SU-DHL-6 (cell line): ENCODE measurements at regions not wholly inside any gene's neighbourhood (a gene's known extent, or its start where the extent isn't known, plus 50 kb on each side); places are given as distances from the start of the nearest gene placed in this dataset.

Experiments used
- H2AFZ ChIP-seq: fragments of 200-600 bp; sonication (generic); 2 replicates; pipeline ENCODE4 v1.6.1; 2014; ENCODE audit warnings: low read depth, mild to moderate bottlenecking, moderate library complexity, mixed read lengths, antibody characterized with exemption, low read length; ENCODE audit not compliant: severe bottlenecking
- H3F3A ChIP-seq: fragments of 200-600 bp; shearing (Covaris generic); 2 replicates; pipeline ENCODE4 v1.6.0; 2016; ENCODE audit warnings: antibody characterized with exemption, mild to moderate bottlenecking; ENCODE audit not compliant: insufficient read depth
- H3K27ac ChIP-seq: fragments of 200-600 bp; sonication (generic); 2 replicates; pipeline ENCODE4 v1.5.1; 2016; ENCODE audit warnings: low read depth, mild to moderate bottlenecking, low read length, moderate library complexity, mixed read lengths
- H3K27me3 ChIP-seq: fragments of 200-600 bp; sonication (generic), shearing (Covaris generic); 2 replicates; pipeline ENCODE4 v1.6.0; 2014; ENCODE audit warnings: mild to moderate bottlenecking, low read length
- H3K36me3 ChIP-seq: fragments of 200-600 bp; sonication (generic); 2 replicates; pipeline ENCODE4 v1.6.1; 2014; ENCODE audit warnings: mild to moderate bottlenecking, low read length, mixed read lengths
- H3K4me2 ChIP-seq: fragments of 300-600, 200-600 bp; shearing (Covaris generic), sonication (generic); 2 replicates; pipeline ENCODE4 v1.6.0; 2014; ENCODE audit warnings: low read length, low read depth, mild to moderate bottlenecking; ENCODE audit not compliant: poor library complexity, severe bottlenecking
- H3K4me3 ChIP-seq: fragments of 200-600 bp; sonication (generic); 2 replicates; pipeline ENCODE4 v1.5.1; 2014; ENCODE audit warnings: antibody characterized with exemption, low read length, mild to moderate bottlenecking, mixed read lengths; ENCODE audit not compliant: insufficient read depth, poor library complexity, severe bottlenecking
- H3K79me2 ChIP-seq: fragments of 200-600 bp; sonication (generic); 2 replicates; pipeline ENCODE4 v1.6.1; 2014; ENCODE audit warnings: mild to moderate bottlenecking, low read length, moderate library complexity; ENCODE audit not compliant: insufficient read depth
- H3K9ac ChIP-seq: fragments of 200-600 bp; sonication (generic); 2 replicates; pipeline ENCODE4 v1.7.0; 2014; ENCODE audit warnings: mild to moderate bottlenecking, low read length
- H3K9me2 ChIP-seq: fragments of 200-600 bp; sonication (generic); replicated peaks from 2 replicates; pipeline ENCODE4 v1.6.1; 2014; ENCODE audit warnings: low read length; ENCODE audit not compliant: insufficient read depth
- H3K9me3 ChIP-seq: fragments of 200-600 bp; sonication (generic); 2 replicates; pipeline ENCODE4 v1.6.1; 2014; ENCODE audit warnings: low read length, mixed read lengths; ENCODE audit not compliant: insufficient read depth
- H4K20me1 ChIP-seq: fragments of 200-600 bp; sonication (generic); 2 replicates; pipeline ENCODE4 v1.6.1; 2014; ENCODE audit warnings: low read depth, mild to moderate bottlenecking, antibody characterized with exemption, low read length, moderate library complexity, mixed read lengths
- CTCF ChIP-seq: fragments of 200-600 bp; sonication (generic); IDR thresholded peaks from one replicate; pipeline ENCODE4 v1.5.1; 2017; ENCODE audit warnings: antibody characterized with exemption, mild to moderate bottlenecking, low read length, moderate library complexity; ENCODE audit not compliant: insufficient read depth, poor library complexity, severe bottlenecking
- EZH2phosphoT487 ChIP-seq: fragments of 200-600 bp; sonication (generic), shearing (Covaris generic); conservative IDR thresholded peaks from 2 replicates; pipeline ENCODE4 v1.6.1; 2018; ENCODE audit warnings: mild to moderate bottlenecking, antibody characterized with exemption, low read length, moderate library complexity, mixed read lengths

GRCh38 chr16:86791287-86792035 lies 213.1 kb downstream of the FOXL1 start:
- no peaks in the 10 kb centered on the region for H3F3A ChIP-seq
- no peak overlapping the region for H2AFZ ChIP-seq
- H3K4me2 ChIP-seq, result no peak overlapping the region
- no peaks in the 10 kb centered on the region for H4K20me1 ChIP-seq
- no peaks in the 10 kb centered on the region for H3K27me3 ChIP-seq
- no peaks in the 10 kb centered on the region for H3K36me3 ChIP-seq
- H3K9ac ChIP-seq, result no peak overlapping the region
- TF ChIP-seq CTCF (no peak), EZH2phosphoT487 (no peak)
- H3K79me2 ChIP-seq, result no peaks in the 10 kb centered on the region
- no peaks in the 10 kb centered on the region for H3K9me2 ChIP-seq
- H3K4me3 ChIP-seq, result no peak overlapping the region
- H3K27ac ChIP-seq, result no peak overlapping the region
- H3K9me3 ChIP-seq, result no peaks in the 10 kb centered on the region

- Histone ChIP-seq H3F3A (no peaks in the 10 kb centered on the region), H3K27me3 (no peaks in the 10 kb centered on the region), H2AFZ (no peak overlapping the region), H3K9me3 (no peaks in the 10 kb centered on the region), H3K4me2 (no peak overlapping the region), H3K9ac (no peak overlapping the region), H3K36me3 (no peaks in the 10 kb centered on the region), H4K20me1 (no peaks in the 10 kb centered on the region), H3K4me3 (no peak overlapping the region), H3K9me2 (no peaks in the 10 kb centered on the region), H3K79me2 (no peaks in the 10 kb centered on the region), H3K27ac (no peak overlapping the region)
- TF ChIP-seq EZH2phosphoT487 (no peak), CTCF (no peak)
Observed at GRCh38 chr16:86794216-86794864, 216.0 kb downstream of the FOXL1 start.

GRCh38 chr16:86797700-86798099 lies 219.4 kb downstream of the FOXL1 start:
- Histone ChIP-seq H3K4me3 (no peak overlapping the region), H3K9ac (no peak overlapping the region), H3K4me2 (no peak overlapping the region), H3K27ac (no peak overlapping the region), H3K79me2 (no peaks in the 10 kb centered on the region), H4K20me1 (no peaks in the 10 kb centered on the region), H3K27me3 (no peaks in the 10 kb centered on the region), H3K9me2 (no peaks in the 10 kb centered on the region), H3F3A (no peaks in the 10 kb centered on the region), H3K9me3 (no peaks in the 10 kb centered on the region), H2AFZ (no peak overlapping the region), H3K36me3 (no peaks in the 10 kb centered on the region)
- TF ChIP-seq CTCF, result no peak
- no peak for TF ChIP-seq EZH2phosphoT487
